ENCODE measurements at regions not wholly inside any gene's neighbourhood (a gene's known extent, or its start where the extent isn't known, plus 50 kb on each side); places are given as distances from the start of the nearest gene placed in this dataset.
A peak's percentile ranks its signal among the peaks of the same experiment; 100 is the strongest.

DNA sequence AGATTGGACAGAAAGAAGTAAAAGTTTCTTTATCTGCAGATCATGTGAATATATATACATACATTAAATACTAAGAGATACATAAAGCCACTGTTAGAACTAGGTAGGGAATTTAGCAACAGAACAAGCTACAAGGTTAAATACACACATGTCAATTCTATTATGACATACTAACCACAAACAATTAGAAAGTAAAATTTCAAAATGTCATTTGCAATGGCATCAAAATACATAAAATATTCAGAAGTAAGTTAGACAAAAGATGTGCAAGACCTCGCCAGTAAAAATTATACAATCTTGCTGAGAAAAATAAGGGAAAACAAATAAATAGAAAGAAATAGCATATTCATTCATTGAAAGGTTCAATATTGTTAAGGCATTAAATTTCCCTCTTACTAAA, 200.0 kb upstream of the HES1 start:
- peaks cover 6% of the 10 kb centered on the region; the same call in 1 of the 2 replicates for H3K9me3 ChIP-seq (ENCODE audit: control insufficient read depth, insufficient read depth, low read depth, low read length)
- H3K9ac ChIP-seq (ENCODE audit: low read length), result no peak overlapping the region
- H3K4me1 ChIP-seq (ENCODE audit: control insufficient read depth, insufficient read depth, low read length), result peaks cover 12% of the 10 kb centered on the region
- no peaks in the 10 kb centered on the region for H3K36me3 ChIP-seq (ENCODE audit: control insufficient read depth, insufficient read depth, low read length)
- H3K4me3 ChIP-seq (ENCODE audit: low read depth, low read length), result no peak overlapping the region
- H3K27ac ChIP-seq (ENCODE audit: low read depth, low read length), result no peak overlapping the region
- H3K27me3 ChIP-seq (ENCODE audit: control insufficient read depth, insufficient read depth, low read length), result no peaks in the 10 kb centered on the region

DNA sequence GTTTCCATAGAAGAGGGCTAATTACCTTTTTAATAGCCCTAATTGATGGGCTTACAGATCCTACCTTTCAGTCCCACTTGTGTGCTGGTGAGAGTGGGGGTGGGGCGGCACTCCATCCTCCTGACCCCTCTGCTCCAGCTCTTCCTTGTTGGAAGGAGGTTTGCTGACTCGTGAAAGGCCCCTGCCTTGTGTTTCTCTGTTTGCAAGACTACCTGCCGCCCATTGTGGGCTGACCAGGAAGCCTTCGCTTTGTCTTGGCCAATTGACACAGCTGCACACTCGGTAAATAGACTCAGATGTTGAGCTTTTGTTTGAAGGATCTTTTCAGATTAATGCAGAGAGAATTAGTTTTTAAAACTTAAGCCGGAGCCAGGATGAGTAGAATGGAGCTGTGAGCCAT, 197.3 kb upstream of the HES1 start:
- Histone ChIP-seq H3K4me1 (ENCODE audit: control insufficient read depth, insufficient read depth, low read length) (peaks cover 24% of the 10 kb centered on the region), H3K27ac (ENCODE audit: low read depth, low read length) (no peak overlapping the region), H3K27me3 (ENCODE audit: control insufficient read depth, insufficient read depth, low read length) (no peaks in the 10 kb centered on the region; the same call in 1 of the 2 replicates), H3K9me3 (ENCODE audit: control insufficient read depth, insufficient read depth, low read depth, low read length) (peaks cover 3% of the 10 kb centered on the region; the same call in 1 of the 2 replicates), H3K9ac (ENCODE audit: low read length) (no peak overlapping the region), H3K36me3 (ENCODE audit: control insufficient read depth, insufficient read depth, low read length) (no peaks in the 10 kb centered on the region), H3K4me3 (ENCODE audit: low read depth, low read length) (no peak overlapping the region)

DNA sequence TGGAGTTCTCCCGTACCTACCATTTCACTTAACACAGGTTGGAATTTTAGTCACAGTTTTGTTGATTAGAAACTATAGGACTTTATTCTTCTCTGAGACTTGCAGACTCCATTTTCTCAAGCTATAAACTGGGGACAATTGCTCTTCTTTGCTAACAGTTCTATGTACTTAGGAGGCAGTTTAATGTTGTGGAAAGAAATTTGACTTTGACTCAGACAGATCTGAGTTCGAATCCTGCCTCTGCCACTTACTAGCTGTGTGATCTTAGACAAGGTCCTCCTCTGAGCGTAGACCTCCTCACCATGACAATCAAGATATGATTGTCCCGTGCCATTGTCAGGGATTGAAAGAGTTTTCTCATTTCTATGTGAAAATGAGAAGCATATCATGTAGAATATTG, 196.4 kb upstream of the HES1 start:
- Histone ChIP-seq H3K9ac (ENCODE audit: low read length) (no peak overlapping the region), H3K4me3 (ENCODE audit: low read depth, low read length) (no peak overlapping the region), H3K27me3 (ENCODE audit: control insufficient read depth, insufficient read depth, low read length) (peaks cover 4% of the 10 kb centered on the region), H3K27ac (ENCODE audit: low read depth, low read length) (no peak overlapping the region), H3K4me1 (ENCODE audit: control insufficient read depth, insufficient read depth, low read length) (peaks cover 33% of the 10 kb centered on the region), H3K9me3 (ENCODE audit: control insufficient read depth, insufficient read depth, low read depth, low read length) (0 out of 2 replicates have a peak, but pooled peaks cover 2% of the 10 kb centered on the region), H3K36me3 (ENCODE audit: control insufficient read depth, insufficient read depth, low read length) (no peaks in the 10 kb centered on the region)

DNA sequence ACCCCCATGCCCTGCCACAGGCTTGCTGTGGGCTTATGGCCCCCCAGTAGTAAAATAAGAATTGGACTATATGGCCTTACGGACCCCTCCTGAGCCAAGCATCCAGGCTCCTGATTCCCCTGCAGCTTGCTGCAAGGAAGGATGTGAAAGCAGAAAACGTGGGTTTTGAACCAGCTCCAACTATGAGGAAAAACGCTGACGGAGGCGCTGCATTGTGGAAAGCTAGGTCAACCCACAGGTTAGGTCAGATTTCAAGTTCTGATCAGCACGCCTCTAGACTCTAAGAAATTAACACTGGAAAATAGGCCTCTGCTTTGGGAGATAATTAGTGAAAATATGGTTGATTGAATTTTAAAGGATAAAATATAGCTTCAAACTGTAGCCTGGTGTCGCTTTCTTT, 195.4 kb upstream of the HES1 start:
- Histone ChIP-seq H3K27me3 (ENCODE audit: control insufficient read depth, insufficient read depth, low read length) (peaks cover 14% of the 10 kb centered on the region), H3K9ac (ENCODE audit: low read length) (no peak overlapping the region), H3K36me3 (ENCODE audit: control insufficient read depth, insufficient read depth, low read length) (no peaks in the 10 kb centered on the region), H3K4me1 (ENCODE audit: control insufficient read depth, insufficient read depth, low read length) (peaks cover 43% of the 10 kb centered on the region), H3K9me3 (ENCODE audit: control insufficient read depth, insufficient read depth, low read depth, low read length) (0 out of 2 replicates have a peak, but pooled peaks cover under 1% of the 10 kb centered on the region), H3K27ac (ENCODE audit: low read depth, low read length) (no peak overlapping the region), H3K4me3 (ENCODE audit: low read depth, low read length) (no peak overlapping the region)

DNA sequence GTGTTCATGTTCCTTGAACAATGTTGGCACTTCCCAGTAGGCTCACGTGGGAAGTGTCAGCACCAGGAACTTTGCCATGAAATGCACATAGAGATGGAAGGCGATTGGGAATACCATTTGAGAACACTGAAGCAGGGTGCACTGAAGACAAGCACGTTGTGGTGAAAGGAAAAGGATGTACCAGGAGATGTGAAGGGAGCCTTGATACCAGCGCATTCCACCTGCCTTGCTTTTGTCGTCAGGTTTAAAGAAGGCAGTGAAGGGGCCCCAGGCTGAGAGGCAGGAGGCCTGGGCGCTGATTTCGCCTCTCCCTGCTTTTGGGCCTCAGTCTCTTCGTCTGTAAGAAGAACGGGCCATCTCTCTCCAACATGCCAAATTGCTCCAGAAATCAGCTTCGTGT, 194.5 kb upstream of the HES1 start:
- Histone ChIP-seq H3K9me3 (ENCODE audit: control insufficient read depth, insufficient read depth, low read depth, low read length) (no peaks in the 10 kb centered on the region), H3K4me3 (ENCODE audit: low read depth, low read length) (no peak overlapping the region), H3K27ac (ENCODE audit: low read depth, low read length) (no peak overlapping the region), H3K36me3 (ENCODE audit: control insufficient read depth, insufficient read depth, low read length) (no peaks in the 10 kb centered on the region), H3K27me3 (ENCODE audit: control insufficient read depth, insufficient read depth, low read length) (peaks cover 20% of the 10 kb centered on the region), H3K9ac (ENCODE audit: low read length) (no peak overlapping the region), H3K4me1 (ENCODE audit: control insufficient read depth, insufficient read depth, low read length) (peaks cover 44% of the 10 kb centered on the region)

DNA sequence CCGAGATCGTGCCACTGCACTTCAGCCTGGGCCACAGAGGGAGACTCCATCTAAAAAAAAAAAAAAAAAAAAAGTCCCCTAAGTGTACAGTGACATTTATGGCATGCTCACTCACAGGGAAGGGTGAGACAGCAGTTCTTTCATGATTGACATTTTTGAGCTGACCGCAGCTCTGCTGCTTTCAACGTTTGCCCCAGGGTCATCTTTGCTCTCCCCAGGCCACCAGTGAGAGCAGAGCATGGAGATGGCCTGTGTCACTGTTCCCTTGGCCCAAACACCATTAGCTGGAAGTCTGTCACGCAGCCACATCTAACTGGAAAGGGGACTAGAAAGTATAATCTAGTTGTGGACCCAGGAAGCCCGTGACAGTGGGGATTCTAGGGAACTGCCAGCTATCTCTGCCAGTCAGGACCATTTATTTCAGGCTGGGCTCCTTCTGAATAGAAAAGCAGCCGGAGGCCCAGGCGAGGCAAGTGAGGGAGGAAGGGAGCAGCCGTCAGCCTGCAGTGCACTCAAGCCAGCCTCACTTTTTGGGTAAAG, 193.4 kb upstream of the HES1 start:
- H3K27me3 ChIP-seq (ENCODE audit: control insufficient read depth, insufficient read depth, low read length), result peaks cover 20% of the 10 kb centered on the region
- no peaks in the 10 kb centered on the region for H3K9me3 ChIP-seq (ENCODE audit: control insufficient read depth, insufficient read depth, low read depth, low read length)
- no peak overlapping the region for H3K9ac ChIP-seq (ENCODE audit: low read length)

DNA sequence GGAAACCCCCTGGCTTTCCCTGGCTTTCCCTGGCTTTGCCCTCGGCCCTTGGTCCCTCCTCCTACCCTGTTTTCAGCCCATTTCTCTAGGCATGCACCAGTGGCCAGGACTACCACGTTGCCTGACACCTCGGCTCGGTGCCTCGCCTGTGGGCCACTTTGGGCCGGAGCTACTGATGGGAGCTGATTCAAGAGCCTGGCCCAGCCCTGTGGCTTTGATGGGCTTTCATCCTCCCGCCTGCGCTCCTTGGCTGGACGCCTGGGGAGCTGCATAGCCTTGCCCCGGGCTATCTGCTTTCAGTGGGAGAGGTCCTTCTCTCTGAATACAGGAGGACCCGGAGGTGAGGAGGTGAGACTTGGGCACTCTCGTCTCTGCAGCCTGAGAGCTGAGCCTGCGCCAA, 192.7 kb upstream of the HES1 start:
- H3K4me3 ChIP-seq (ENCODE audit: low read depth, low read length), result no peak overlapping the region
- no peaks in the 10 kb centered on the region for H3K36me3 ChIP-seq (ENCODE audit: control insufficient read depth, insufficient read depth, low read length)
- peaks cover 49% of the 10 kb centered on the region for H3K4me1 ChIP-seq (ENCODE audit: control insufficient read depth, insufficient read depth, low read length)
- no peaks in the 10 kb centered on the region for H3K9me3 ChIP-seq (ENCODE audit: control insufficient read depth, insufficient read depth, low read depth, low read length)
- H3K9ac ChIP-seq (ENCODE audit: low read length), result no peak overlapping the region
- H3K27me3 ChIP-seq (ENCODE audit: control insufficient read depth, insufficient read depth, low read length), result peaks cover 20% of the 10 kb centered on the region
- H3K27ac ChIP-seq (ENCODE audit: low read depth, low read length), result no peak overlapping the region

More for the DNA sequence above, 193.4 kb upstream of the HES1 start:
- H3K4me3 ChIP-seq (ENCODE audit: low read depth, low read length), result no peak overlapping the region
- H3K4me1 ChIP-seq (ENCODE audit: control insufficient read depth, insufficient read depth, low read length), result peaks cover 49% of the 10 kb centered on the region
- H3K27ac ChIP-seq (ENCODE audit: low read depth, low read length), result no peak overlapping the region
- no peaks in the 10 kb centered on the region for H3K36me3 ChIP-seq (ENCODE audit: control insufficient read depth, insufficient read depth, low read length)

DNA sequence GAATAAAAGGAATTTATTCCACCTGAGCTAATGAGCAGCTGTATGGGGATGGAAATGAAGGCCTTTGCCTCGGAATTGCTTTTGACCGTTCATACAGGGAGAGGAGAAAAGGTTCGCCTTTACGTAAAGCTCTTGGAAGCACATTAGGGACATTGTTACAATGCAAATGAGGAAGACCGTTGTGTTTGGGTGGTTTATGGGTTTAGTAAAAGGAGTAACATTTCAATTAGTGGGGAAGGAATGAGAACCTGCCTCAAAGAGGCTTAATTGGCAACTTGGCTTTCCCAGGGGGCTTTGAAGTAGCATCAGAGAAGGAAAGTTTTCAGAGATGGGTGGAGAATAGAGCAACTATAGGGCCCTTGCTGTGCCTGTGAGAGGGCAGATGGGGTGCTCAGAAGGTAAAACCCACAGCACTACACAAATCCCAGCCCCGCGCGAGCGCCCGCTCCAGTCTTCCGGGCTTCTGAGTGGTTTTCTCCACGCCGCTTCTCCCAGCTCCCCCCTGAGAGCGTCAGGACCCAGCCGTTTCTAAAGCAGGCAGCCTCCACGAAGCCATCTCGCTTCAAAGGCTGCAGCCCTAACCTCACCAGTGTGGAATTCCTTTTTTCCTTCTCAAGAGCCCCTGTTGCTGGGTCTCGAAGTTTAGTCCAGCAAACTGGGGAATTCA, 192.0 kb upstream of the HES1 start:
- no peaks in the 10 kb centered on the region for H3K9me3 ChIP-seq (ENCODE audit: control insufficient read depth, insufficient read depth, low read depth, low read length)
- H3K9ac ChIP-seq (ENCODE audit: low read length), result no peak overlapping the region
- peak overlapping the region; percentile 32; the same call in 1 of the 2 replicates for H3K4me3 ChIP-seq (ENCODE audit: low read depth, low read length)
- no peak overlapping the region for H3K27ac ChIP-seq (ENCODE audit: low read depth, low read length)
- H3K36me3 ChIP-seq (ENCODE audit: control insufficient read depth, insufficient read depth, low read length), result no peaks in the 10 kb centered on the region
- H3K27me3 ChIP-seq (ENCODE audit: control insufficient read depth, insufficient read depth, low read length), result peaks cover 20% of the 10 kb centered on the region
- peaks cover 41% of the 10 kb centered on the region for H3K4me1 ChIP-seq (ENCODE audit: control insufficient read depth, insufficient read depth, low read length)

DNA sequence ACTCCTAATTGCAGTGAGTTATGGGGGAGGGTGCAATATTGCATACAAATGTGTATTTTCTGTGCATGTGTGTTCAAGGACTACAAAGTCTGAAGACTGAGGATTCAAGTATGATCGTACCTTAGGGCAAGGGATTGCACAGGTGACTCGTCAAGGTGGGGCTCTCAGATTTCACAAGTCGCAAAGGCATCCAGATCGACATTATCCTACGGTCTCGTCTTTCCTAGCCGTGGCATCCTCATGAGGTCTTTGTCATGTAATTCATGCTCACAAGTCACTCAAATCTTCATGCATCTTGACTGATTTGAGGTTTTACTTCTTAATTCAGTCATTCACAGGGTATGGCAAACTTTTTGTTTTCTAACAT, 191.4 kb upstream of the HES1 start:
- no peaks in the 10 kb centered on the region for H3K36me3 ChIP-seq (ENCODE audit: control insufficient read depth, insufficient read depth, low read length)
- H3K27me3 ChIP-seq (ENCODE audit: control insufficient read depth, insufficient read depth, low read length), result peaks cover 20% of the 10 kb centered on the region
- peak overlapping the region; percentile 32 for H3K4me3 ChIP-seq (ENCODE audit: low read depth, low read length)
- H3K4me1 ChIP-seq (ENCODE audit: control insufficient read depth, insufficient read depth, low read length), result peaks cover 38% of the 10 kb centered on the region
- no peak overlapping the region for H3K27ac ChIP-seq (ENCODE audit: low read depth, low read length)
- H3K9ac ChIP-seq (ENCODE audit: low read length), result peak overlapping the region; percentile 58
- no peaks in the 10 kb centered on the region for H3K9me3 ChIP-seq (ENCODE audit: control insufficient read depth, insufficient read depth, low read depth, low read length)

DNA sequence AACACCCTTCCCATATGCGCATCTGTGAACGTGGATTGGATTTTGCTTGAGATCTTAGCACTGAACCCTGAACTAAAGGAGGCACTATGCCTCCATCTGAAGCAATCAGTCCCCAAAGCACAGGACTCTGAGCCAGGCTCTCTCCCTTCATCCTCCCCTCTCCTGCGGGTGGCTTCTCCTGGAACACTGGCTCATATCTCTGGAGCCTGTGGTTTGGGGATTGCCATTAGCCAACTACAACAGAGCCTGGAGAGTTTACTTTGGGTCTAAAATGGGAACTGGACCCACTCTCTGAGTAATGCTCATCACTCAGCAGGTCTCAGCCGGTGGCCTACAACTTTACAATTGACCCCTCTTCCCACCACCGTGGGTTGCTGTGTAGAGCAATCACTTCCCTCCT, 190.8 kb upstream of the HES1 start:
- Histone ChIP-seq H3K27me3 (ENCODE audit: control insufficient read depth, insufficient read depth, low read length) (peaks cover 20% of the 10 kb centered on the region), H3K4me3 (ENCODE audit: low read depth, low read length) (peak overlapping the region; percentile 32; the same call in 1 of the 2 replicates), H3K4me1 (ENCODE audit: control insufficient read depth, insufficient read depth, low read length) (peaks cover 38% of the 10 kb centered on the region), H3K27ac (ENCODE audit: low read depth, low read length) (no peak overlapping the region), H3K9ac (ENCODE audit: low read length) (no peak overlapping the region), H3K36me3 (ENCODE audit: control insufficient read depth, insufficient read depth, low read length) (no peaks in the 10 kb centered on the region), H3K9me3 (ENCODE audit: control insufficient read depth, insufficient read depth, low read depth, low read length) (no peaks in the 10 kb centered on the region)

DNA sequence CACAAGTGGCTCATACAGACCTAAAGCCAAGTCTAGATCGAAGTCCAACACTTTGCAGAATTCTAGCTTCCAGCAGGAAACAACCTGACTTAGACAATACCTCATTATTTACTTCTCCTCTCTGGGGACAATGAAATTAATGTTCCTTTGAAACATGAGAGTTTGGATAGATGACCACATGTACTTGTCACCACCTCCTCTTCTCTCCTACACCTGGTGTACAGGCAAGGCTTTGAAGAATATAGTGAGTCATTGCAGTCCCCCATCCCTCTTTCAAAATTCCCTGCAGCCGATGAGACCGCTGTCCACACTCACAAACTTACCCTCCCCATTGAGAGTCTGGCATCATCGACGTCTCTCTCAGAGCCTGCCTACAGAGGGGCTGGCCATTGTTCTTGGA, 189.0 kb upstream of the HES1 start:
- H3K4me3 ChIP-seq (ENCODE audit: low read depth, low read length), result no peak overlapping the region
- peaks cover 20% of the 10 kb centered on the region for H3K27me3 ChIP-seq (ENCODE audit: control insufficient read depth, insufficient read depth, low read length)
- H3K9me3 ChIP-seq (ENCODE audit: control insufficient read depth, insufficient read depth, low read depth, low read length), result no peaks in the 10 kb centered on the region
- no peak overlapping the region for H3K9ac ChIP-seq (ENCODE audit: low read length)
- no peaks in the 10 kb centered on the region for H3K36me3 ChIP-seq (ENCODE audit: control insufficient read depth, insufficient read depth, low read length)
- no peak overlapping the region for H3K27ac ChIP-seq (ENCODE audit: low read depth, low read length)
- peaks cover 38% of the 10 kb centered on the region for H3K4me1 ChIP-seq (ENCODE audit: control insufficient read depth, insufficient read depth, low read length)
